Erythroblast (primary cell): ENCODE measurements at regions not wholly inside any gene's neighbourhood (a gene's known extent, or its start where the extent isn't known, plus 50 kb on each side); places are given as distances from the start of the nearest gene placed in this dataset.
A peak's percentile ranks its signal among the peaks of the same experiment; 100 is the strongest.

Experiments
- DNase-seq, 2 experiments: peaks; one replicate each; lab custom pipeline; 2025; lab: John Stamatoyannopoulos, UW
- GATA1 ChIP-seq: IDR thresholded peaks from 2 replicates; pipeline ENCODE4 v1.6.1; 2011; ENCODE audit warnings: low read depth, mild to moderate bottlenecking, control low read depth, low read length, moderate library complexity
- POLR2A ChIP-seq: IDR thresholded peaks from 2 replicates; pipeline ENCODE4 v1.6.1; 2011; ENCODE audit warnings: mild to moderate bottlenecking, low read length

DNA sequence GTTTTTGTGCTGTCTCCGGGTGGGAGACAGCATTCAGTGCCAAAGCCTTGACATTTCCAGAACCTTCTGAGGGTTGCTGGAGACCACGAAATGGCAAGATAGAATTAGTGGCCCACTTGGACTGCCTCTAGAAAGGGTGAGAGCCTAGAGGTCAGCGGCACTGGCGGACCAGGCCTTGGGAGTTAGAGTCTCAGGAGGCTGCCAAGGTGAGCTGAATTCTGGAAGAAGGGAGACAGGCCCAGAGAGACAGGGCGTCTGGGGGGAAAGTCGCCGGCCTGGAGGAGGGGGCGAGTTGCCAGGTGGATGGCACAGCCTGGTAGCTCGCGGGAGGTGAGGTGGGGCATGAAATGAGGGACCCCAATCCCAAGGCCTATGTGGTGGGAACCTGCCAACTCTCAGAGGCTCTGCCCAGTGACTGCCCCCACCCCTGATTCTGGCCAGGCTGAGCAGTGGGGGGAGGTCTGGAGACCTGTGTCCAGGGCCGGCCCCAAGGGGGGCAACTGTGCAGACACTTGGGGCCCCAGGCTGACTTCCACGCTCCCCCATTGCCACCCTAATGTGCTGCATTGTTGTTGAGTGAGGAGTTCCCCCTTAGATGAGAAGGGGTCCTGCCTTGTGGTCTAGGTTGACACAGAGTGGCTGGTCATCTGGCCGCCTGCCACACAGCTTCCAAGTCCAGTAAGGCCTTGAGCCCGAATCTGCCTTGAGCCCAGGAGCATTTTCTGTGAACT lies 211.1 kb upstream of the CIBAR2 start:
- no peak for DNase-seq
- no peak for TF ChIP-seq POLR2A

GRCh38 chr16:85323961-85324253 lies 211.6 kb upstream of the CIBAR2 start:
- DNase-seq: no peak
- TF ChIP-seq POLR2A (no peak), GATA1 (no peak)

DNA sequence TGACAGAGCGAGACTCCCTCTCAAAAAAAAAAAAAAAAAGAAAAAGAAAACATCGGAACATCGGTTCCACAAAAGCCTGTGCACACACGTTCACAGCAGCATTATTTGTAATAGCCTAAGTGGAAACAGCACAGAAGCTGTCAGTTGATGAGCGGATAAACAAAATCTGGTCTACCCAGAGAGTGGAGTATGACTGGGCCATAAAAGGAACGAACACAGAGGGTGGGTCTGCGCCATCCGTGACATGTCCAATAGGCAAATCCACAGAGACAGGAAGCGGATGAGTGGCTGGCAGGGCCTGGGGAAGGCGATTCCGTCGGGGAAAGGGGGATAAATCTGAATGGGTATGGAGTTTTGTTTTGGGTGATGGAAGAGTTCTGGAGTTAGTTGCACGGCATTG lies 212.2 kb upstream of the CIBAR2 start:
- no peak for DNase-seq

GRCh38 chr16:85326113-85326793 lies 214.0 kb upstream of the CIBAR2 start:
- TF ChIP-seq GATA1 (no peak), POLR2A (no peak)
- DNase-seq: no peak

More for the DNA sequence above, 212.2 kb upstream of the CIBAR2 start:
- TF ChIP-seq POLR2A (no peak), GATA1 (no peak)

- DNase-seq: no peak
- TF ChIP-seq POLR2A (no peak), GATA1 (no peak)
Observed at GRCh38 chr16:85326794-85327181, 214.5 kb upstream of the CIBAR2 start.

DNA sequence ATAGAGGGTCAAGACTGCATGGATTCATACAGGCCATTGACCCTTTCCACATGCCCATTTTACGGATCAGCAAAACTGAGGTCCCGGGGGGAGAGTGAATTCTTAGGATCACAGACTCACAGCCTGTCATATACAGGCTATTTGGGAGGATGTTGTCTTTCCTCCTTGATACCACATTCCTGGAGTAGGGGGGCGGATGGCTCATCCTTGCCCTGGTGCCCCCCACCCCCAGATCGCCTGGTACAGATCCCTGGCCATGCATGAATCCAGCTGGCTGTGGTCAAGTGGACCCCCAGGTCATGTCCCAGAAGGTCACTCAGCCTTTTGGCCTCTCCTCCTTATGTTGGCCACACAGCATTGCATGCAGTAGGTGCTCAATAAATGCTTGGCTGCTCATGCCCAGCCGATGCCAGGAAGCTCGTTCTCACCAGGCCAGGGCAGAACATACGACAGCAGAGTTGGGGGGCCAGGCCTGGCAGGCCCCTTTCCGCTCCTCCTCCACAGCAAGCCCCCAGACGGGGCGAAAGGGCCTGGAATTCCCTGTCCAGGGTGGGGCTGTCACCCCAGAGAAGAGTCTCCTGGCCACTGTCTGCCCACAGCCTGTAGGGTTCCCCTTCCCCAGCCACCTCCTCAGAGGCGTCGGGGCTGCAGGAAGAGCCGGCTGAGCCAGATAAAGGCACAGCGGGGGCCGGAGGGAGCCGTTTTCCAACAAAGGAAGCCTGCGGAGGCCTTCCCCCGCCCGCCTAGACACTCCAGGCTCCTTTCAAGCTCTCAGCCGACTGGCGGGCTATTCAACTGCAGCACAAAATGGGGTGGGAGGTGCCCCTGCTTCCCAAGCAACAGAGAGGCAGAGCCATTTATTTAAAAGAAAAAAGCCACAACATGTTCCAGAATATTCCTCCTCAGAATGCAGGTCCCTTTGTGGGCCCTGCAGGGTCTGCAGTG lies 215.7 kb upstream of the CIBAR2 start:
- TF ChIP-seq POLR2A: no peak
- TF ChIP-seq GATA1: no peak
- DNase-seq: peak; percentile 29 to 53

GRCh38 chr16:85328676-85329058 lies 216.4 kb upstream of the CIBAR2 start:
- DNase-seq: peak; percentile 29 to 47
- TF ChIP-seq POLR2A (no peak), GATA1 (no peak)

DNA sequence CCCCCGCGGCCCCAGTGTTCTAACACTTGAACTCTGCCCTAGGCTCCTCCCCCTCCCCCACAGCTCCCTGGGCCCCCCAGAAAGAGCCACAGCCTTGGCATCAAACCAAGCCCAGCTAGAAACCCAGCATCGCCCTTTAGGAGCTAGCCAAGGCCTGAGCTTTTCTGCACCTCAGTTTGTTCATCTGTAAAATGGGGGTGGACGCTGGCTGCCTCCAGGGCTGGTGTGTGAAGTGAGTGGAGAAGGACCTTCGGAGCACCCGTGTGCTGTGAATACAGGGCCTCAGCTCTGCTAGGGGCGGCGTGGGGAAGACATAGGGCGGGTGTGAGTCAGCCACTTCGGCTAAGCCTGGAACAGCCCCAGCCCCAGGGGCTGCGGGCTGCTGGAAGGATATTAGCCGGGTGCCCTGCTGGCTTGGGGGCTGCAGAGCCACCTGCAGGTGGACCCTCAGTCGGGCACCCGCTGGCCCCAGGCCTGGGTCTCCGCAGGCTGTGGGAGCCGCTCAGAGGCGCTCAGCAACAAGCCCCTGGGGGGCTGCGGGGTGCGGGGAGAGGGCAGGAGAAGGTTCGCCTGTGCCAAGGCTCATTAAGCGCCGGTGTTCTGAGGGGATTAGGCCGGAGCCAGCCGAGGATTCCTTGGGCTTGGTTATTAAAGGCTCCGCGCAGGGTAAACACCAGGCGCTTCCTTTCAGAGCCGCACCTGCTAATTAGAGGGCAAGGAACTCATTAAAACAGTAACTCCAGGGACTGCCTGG lies 217.0 kb upstream of the CIBAR2 start:
- DNase-seq: no peak
- TF ChIP-seq POLR2A: no peak
- TF ChIP-seq GATA1: no peak

DNA sequence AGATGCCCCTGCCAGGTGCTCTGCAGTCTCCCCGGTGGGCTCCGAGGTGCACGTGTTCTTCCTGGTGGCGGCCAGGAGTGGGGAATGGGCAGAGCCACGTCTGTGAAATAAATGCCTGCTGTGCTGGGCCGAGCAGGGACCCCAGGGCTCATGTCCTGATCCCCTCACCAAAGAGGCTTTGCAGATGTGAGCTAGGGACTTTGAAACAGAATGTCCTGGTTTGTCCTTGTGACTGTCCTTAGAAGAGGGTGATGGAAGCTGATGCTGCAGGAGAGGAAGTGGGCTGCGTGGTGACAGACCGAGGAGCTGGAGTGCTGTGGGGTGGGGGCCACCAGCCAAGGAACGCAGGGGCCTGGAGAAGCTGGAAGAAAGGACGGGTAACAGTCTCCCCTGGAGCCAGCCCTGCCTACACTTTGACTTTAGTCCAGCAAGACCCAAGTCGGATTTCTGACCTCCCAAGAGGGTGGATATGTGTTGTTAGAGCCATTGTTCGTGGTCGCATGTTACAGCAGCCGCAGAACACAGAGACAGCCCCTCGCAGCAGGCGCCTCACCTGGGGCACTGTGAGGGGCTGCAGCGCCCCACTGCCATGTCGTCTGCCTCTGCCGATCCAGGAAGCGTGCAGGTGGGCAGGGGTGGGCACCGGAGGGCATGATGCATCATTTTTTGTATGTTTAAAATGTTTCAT lies 217.9 kb upstream of the CIBAR2 start:
- no peak for DNase-seq
- TF ChIP-seq GATA1: no peak
- TF ChIP-seq POLR2A: no peak

- TF ChIP-seq GATA1 (no peak), POLR2A (no peak)
- peak; percentile 48 to 64 for DNase-seq
Observed at GRCh38 chr16:85330694-85331188, 218.5 kb upstream of the CIBAR2 start.

DNA sequence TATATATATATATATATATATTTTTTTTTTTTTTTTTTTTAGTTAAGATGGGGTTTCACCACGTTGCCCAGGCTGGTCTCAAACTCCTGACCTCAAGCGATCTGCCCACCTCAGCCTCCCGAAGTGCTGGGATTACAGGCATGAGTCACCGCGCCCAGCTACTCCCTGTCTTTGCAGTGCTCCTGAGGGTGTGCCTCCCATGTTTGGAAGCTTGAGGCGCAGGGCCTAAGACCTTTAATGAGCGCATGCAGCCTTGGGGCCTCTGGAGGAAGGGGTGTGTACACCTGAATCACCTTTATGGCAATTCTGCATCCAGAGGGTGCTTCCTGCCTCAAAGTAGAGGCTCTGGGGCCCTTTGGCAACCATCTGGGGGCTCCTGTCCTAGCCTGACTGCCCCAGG lies 219.4 kb upstream of the CIBAR2 start:
- DNase-seq: no peak
- no peak for TF ChIP-seq POLR2A
- no peak for TF ChIP-seq GATA1

GRCh38 chr16:85332175-85332574 lies 219.9 kb upstream of the CIBAR2 start:
- TF ChIP-seq POLR2A (no peak), GATA1 (no peak)

GRCh38 chr16:85333337-85333736 lies 221.1 kb upstream of the CIBAR2 start:
- DNase-seq: no peak

More at GRCh38 chr16:85332175-85332574, 219.9 kb upstream of the CIBAR2 start:
- DNase-seq: no peak

More at GRCh38 chr16:85333337-85333736, 221.1 kb upstream of the CIBAR2 start:
- TF ChIP-seq GATA1 (no peak), POLR2A (no peak)
